Aorta (tissue), 5 donors: ENCODE measurements at regions not wholly inside any gene's neighbourhood (a gene's known extent, or its start where the extent isn't known, plus 50 kb on each side); places are given as distances from the start of the nearest gene placed in this dataset.
A peak's percentile ranks its signal among the peaks of the same experiment; 100 is the strongest.
"Not testable (repeated sequence)": the region's sequence is repeated elsewhere in the genome, so short reads cannot be mapped to it uniquely, and the experiment has no call there.

Source experiments
- ATAC-seq: fragments of 200-7000 bp; cut with Tn5 transposase; one replicate; pipeline ENCODE4 v1.9.1; 2022; ENCODE audit warnings: moderate library complexity; ENCODE audit not compliant: low FRiP score
- DNase-seq, 2 donors: peaks; one replicate each; pipeline ENCODE4 v3.0.0-alpha.2; 2020
- H3K27ac ChIP-seq, 2 donors: one replicate each; pipeline ENCODE4 v1.5.1; 2013; ENCODE audit warnings: low read length in 2 of 2, mild to moderate bottlenecking in 2 of 2, moderate library complexity in 2 of 2, control low read depth in 1 of 2, inconsistent platforms in 1 of 2, low read depth in 1 of 2
- H3K27me3 ChIP-seq, 2 donors: one replicate each; pipeline ENCODE4 v1.6.1; 2013; ENCODE audit warnings: control low read depth in 1 of 2, low read length in 1 of 2, mild to moderate bottlenecking in 1 of 2, moderate library complexity in 1 of 2; ENCODE audit not compliant: insufficient read depth in 2 of 2, control insufficient read depth in 1 of 2
- H3K36me3 ChIP-seq, 2 donors: one replicate each; pipeline ENCODE4 v1.6.1; 2013; ENCODE audit warnings: control low read depth in 1 of 2, low read length in 1 of 2, mild to moderate bottlenecking in 1 of 2; ENCODE audit not compliant: insufficient read depth in 2 of 2, control insufficient read depth in 1 of 2
- H3K4me1 ChIP-seq, 2 donors: one replicate each; pipeline ENCODE4 v1.6.1; 2013; ENCODE audit warnings: low read length in 2 of 2, control low read depth in 1 of 2, mild to moderate bottlenecking in 1 of 2, moderate library complexity in 1 of 2; ENCODE audit not compliant: insufficient read depth in 2 of 2, control insufficient read depth in 1 of 2
- H3K4me3 ChIP-seq, 2 donors: one replicate each; pipeline ENCODE4 v1.5.1; 2013; ENCODE audit warnings: low read length in 2 of 2, control low read depth in 1 of 2, mild to moderate bottlenecking in 1 of 2
- H3K9me3 ChIP-seq: one replicate; pipeline ENCODE4 v1.6.1; 2013; ENCODE audit warnings: mild to moderate bottlenecking, low read length; ENCODE audit not compliant: control insufficient read depth
- WGBS, 2 donors: extraction: QIAGEN DNeasy Blood & Tissue Kit; methylation state at CpG; one replicate each; pipeline ENCODE4 v1.1.7; 2013; 5-methylcytosine and 5-hydroxymethylcytosine counted together
- intact Hi-C, 2 donors: fragments of 100-400 bp; cut with DNase I; formaldehyde crosslinking; loops; one replicate each; pipeline versions ENCODE4 v1.14.2 to v1.15.0; 2022
- donor health status: healthy with polysubstance abuse.
- donor health status: Bipolar disorder and iron deficiency.
- donor health status: DM: no; HTN: no; CAD: no.
- donor health status: DM: no; HTN: no; CAD: no.
- donor health status: DM: yes; HTN: yes; CAD: no.

DNA sequence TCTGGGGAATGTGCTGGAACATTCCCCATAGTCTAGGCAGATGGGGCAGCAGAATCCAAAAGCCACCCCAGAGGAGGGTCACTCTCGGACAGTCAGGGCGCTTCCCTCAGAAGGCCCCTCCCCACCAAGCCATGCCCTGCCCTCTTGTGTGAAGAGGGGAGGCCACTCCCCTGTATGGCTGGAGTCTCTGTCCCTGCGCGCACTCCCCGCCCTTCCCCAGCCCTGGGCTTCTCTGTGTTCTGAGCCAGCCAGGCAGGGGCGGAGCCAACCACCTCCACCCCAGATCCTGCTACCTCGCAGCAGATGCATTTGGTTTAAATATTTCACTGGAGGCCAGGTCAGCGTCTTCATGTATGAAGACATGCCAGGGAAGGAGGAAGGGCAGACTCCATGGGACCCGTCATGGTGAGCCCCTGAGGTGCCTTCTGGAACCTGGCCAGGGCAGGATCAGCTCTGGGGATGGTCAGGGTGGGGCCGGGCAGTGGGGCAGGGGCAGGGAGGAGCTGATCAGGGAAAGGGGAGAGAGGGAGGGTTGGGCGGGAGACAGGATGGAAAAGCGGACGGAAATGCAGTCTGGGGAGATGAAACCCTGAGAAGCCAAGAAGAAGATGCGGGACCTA is 107.3 kb downstream of the ADRA2C start:
- DNase-seq (peak in 1 of 2 donors; percentile 49), ATAC-seq (no peak)
- Histone ChIP-seq H3K27me3 (no peaks in the 10 kb centered on the region), H3K36me3 (no peaks in the 10 kb centered on the region), H3K4me3 (no peak overlapping the region), H3K4me1 (no peaks in the 10 kb centered on the region), H3K9me3 (peaks cover 4% of the 10 kb centered on the region), H3K27ac (no peak overlapping the region)
- intact Hi-C loops: loop anchor here in 1 of 2 donors (10.0 kb wide), 1 partner anchor 299 kb away; no protein-coding TSS in a partner anchor
- WGBS, 2 donors: 35 to 36% methylated on average over 14 of the region's 14 CpGs

GRCh38 chr4:3874028-3874415 is 107.8 kb downstream of the ADRA2C start:
- ATAC-seq: no peak
- intact Hi-C loops: loop anchor here in 1 of 2 donors (10.0 kb wide), 1 partner anchor 299 kb away; no protein-coding TSS in a partner anchor
- Histone ChIP-seq H3K9me3 (peaks cover 4% of the 10 kb centered on the region), H3K27ac (no peak overlapping the region), H3K36me3 (no peaks in the 10 kb centered on the region), H3K4me1 (no peaks in the 10 kb centered on the region), H3K27me3 (no peaks in the 10 kb centered on the region), H3K4me3 (no peak overlapping the region)
- WGBS, 2 donors: 76 to 81% methylated on average over 16 of the region's 16 CpGs
- peak in 1 of 2 donors; percentile 68 for DNase-seq

DNA sequence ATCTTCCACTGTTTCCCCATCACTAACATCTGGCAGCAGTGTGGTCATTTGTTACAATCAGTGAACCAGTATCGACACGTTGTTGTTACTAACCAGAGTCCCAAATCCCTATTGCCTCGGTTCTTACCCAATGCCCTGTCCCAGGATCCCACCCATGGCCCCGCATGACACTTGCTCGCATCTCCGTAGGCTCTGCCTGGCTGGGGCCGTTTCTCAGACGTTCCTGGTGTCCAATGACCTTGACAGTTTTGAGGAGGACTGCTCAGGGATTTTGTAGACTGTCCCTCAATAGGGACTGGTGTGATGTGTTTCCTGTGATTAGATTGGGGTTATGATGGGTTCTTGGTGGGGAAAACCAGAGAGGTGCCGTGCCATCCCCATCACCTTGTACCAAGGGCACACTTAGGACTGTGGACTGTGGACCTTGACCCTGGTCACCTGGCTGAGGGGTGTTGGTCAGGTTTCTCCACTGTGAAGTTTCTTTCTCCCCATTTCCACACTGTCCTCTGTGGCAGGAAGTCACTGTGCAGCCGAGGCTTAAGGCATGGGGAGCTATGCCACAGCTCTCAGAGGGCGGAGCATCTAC is 108.4 kb downstream of the ADRA2C start:
- Histone ChIP-seq H3K9me3 (peaks cover 4% of the 10 kb centered on the region), H3K4me3 (no peak overlapping the region), H3K36me3 (no peaks in the 10 kb centered on the region), H3K27me3 (no peaks in the 10 kb centered on the region), H3K4me1 (no peaks in the 10 kb centered on the region), H3K27ac (no peak overlapping the region)
- ATAC-seq (no peak), DNase-seq (peak in 1 of 2 donors; percentile 36)
- intact Hi-C loops: loop anchor here in 1 of 2 donors (10.0 kb wide), 1 partner anchor 300 kb away; no protein-coding TSS in a partner anchor
- 56 to 60% methylated on average over 11 of the region's 11 CpGs for WGBS, 2 donors

DNA sequence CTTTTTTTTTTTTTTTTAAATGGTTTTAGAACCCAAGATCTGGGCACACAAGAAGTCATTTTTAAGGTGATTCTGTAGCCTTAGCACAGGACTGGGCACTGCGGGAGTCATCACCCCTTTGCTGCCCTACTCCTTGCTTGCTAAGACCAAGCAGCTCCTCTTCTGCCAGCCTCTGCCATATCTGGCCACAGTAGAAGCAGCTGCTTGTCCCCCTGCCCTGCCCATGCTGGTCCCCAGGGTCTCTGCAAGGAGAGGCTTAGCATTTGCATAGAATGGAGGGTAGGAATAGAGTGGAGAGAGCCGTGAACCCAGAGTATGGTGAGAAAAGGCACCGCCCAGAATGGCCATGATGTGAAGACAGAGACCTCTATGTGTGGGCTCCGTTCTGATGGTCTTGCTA is 109.3 kb downstream of the ADRA2C start:
- Histone ChIP-seq H3K4me3 (no peak overlapping the region), H3K36me3 (no peaks in the 10 kb centered on the region), H3K4me1 (no peaks in the 10 kb centered on the region), H3K27ac (no peak overlapping the region), H3K9me3 (peaks cover 4% of the 10 kb centered on the region), H3K27me3 (no peaks in the 10 kb centered on the region)
- intact Hi-C loops: loop anchor here in 1 of 2 donors (10.0 kb wide), 1 partner anchor 301 kb away; no protein-coding TSS in a partner anchor
- DNase-seq (no peak), ATAC-seq (no peak)
- 53 to 69% methylated on average over 4 of the region's 4 CpGs for WGBS, 2 donors

GRCh38 chr4:3876057-3876845 is 110.1 kb downstream of the ADRA2C start:
- not testable (repeated sequence) for H3K36me3 ChIP-seq, H3K9me3 ChIP-seq, H3K4me3 ChIP-seq, DNase-seq, H3K4me1 ChIP-seq, H3K27ac ChIP-seq, H3K27me3 ChIP-seq, ATAC-seq
- intact Hi-C loops: loop anchor here in 1 of 2 donors (10.0 kb wide), 1 partner anchor 301 kb away; no protein-coding TSS in a partner anchor
- 72 to 74% methylated on average over 17 to 18 of the region's 24 CpGs for WGBS, 2 donors

DNA sequence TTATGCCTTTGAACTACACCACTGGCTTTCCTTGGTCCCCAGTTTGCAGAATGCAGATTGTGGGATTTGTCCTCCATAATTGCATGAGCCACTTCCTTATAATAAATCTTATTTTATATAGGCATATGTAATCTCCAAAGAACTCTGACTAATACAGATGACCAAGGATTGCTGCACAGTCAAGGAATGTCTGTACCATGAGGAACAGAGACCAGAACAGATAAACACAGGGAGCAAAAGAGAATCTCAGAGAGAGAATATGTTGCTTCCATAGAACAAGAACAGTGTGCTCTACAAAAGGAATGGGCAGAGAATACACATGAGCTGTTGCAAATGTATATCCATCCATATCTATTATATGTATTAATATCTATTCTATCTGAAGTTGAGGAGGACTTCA is 111.1 kb downstream of the ADRA2C start:
- no peaks in the 10 kb centered on the region for H3K27me3 ChIP-seq
- intact Hi-C loops: loop anchor here in 1 of 2 donors (10.0 kb wide), 1 partner anchor 302 kb away; no protein-coding TSS in a partner anchor
- DNase-seq (no peak), ATAC-seq (no peak)
- H3K36me3 ChIP-seq: no peaks in the 10 kb centered on the region
- H3K9me3 ChIP-seq: peaks cover 4% of the 10 kb centered on the region
- no peak overlapping the region for H3K4me3 ChIP-seq
- no peak overlapping the region for H3K27ac ChIP-seq
- no peaks in the 10 kb centered on the region for H3K4me1 ChIP-seq

GRCh38 chr4:3877868-3878267 is 111.7 kb downstream of the ADRA2C start:
- Histone ChIP-seq H3K36me3 (no peaks in the 10 kb centered on the region), H3K4me3 (no peak overlapping the region), H3K9me3 (peaks cover 4% of the 10 kb centered on the region), H3K4me1 (no peaks in the 10 kb centered on the region), H3K27me3 (no peaks in the 10 kb centered on the region), H3K27ac (no peak overlapping the region)
- ATAC-seq: no peak
- WGBS, 2 donors: 91 to 93% methylated on average over 1 of the region's 1 CpG
- intact Hi-C loops: loop anchor here in 1 of 2 donors (10.0 kb wide), 1 partner anchor 303 kb away; no protein-coding TSS in a partner anchor
- DNase-seq: no peak

DNA sequence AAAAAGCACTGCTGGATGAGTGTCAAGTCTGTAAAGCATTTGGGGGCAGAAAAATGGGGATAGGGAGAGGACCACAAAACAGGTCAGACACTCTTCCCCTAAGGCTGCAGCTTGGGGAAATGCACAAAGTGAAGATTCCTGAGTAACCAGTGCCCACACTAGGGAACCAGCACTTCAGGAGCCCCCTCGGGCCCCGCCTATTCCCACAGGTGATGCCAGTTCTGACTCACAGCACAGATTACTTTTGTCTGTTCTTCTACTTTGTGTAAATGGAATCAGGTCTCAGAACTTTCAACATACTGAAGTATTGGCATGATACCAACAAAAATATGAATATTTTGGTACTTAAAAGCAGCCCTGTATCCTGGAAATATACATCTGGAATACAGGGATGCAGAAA is 112.5 kb downstream of the ADRA2C start:
- Histone ChIP-seq H3K27ac (no peak overlapping the region), H3K27me3 (no peaks in the 10 kb centered on the region)
- intact Hi-C loops: loop anchor here in 1 of 2 donors (10.0 kb wide), 1 partner anchor 304 kb away; no protein-coding TSS in a partner anchor

More for the DNA sequence above, 112.5 kb downstream of the ADRA2C start:
- peaks cover 4% of the 10 kb centered on the region for H3K9me3 ChIP-seq
- WGBS, 2 donors: 76 to 85% methylated on average over 2 of the region's 2 CpGs
- H3K36me3 ChIP-seq: no peaks in the 10 kb centered on the region
- H3K4me1 ChIP-seq: no peaks in the 10 kb centered on the region
- H3K4me3 ChIP-seq: no peak overlapping the region
- ATAC-seq (no peak), DNase-seq (no peak)
